Activated naive CD8-positive, alpha-beta T cell treated with anti-CD3 and anti-CD28 coated beads, Interleukin-2, amount 50 U/mL, for 24 hours (primary cell): ENCODE measurements at regions not wholly inside any gene's neighbourhood (a gene's known extent, or its start where the extent isn't known, plus 50 kb on each side); places are given as distances from the start of the nearest gene placed in this dataset.
"Not testable (repeated sequence)": the region's sequence is repeated elsewhere in the genome, so short reads cannot be mapped to it uniquely, and the experiment has no call there.

Experiments
- ATAC-seq: fragments of 150-1000 bp; cut with Tn5 transposase; one replicate; pipeline ENCODE4 v1.10.0; 2021
- DNase-seq: peaks from one replicate; pipeline ENCODE4 v3.0.0; 2021
- H3K27ac Mint-ChIP-seq: one replicate; pipeline ENCODE4 v1.8.0; 2021; ENCODE audit warnings: mild to moderate bottlenecking, mixed read lengths
- H3K27me3 Mint-ChIP-seq: one replicate; pipeline ENCODE4 v1.8.0; 2021; ENCODE audit warnings: mixed read lengths
- H3K36me3 Mint-ChIP-seq: one replicate; pipeline ENCODE4 v1.8.0; 2021; ENCODE audit warnings: low read depth, mixed read lengths
- H3K4me1 Mint-ChIP-seq: one replicate; pipeline ENCODE4 v1.8.0; 2021; ENCODE audit warnings: mixed read lengths
- H3K4me3 Mint-ChIP-seq: one replicate; pipeline ENCODE4 v1.8.0; 2021; ENCODE audit warnings: mild to moderate bottlenecking, moderate library complexity, mixed read lengths
- H3K9me3 Mint-ChIP-seq: one replicate; pipeline ENCODE4 v1.8.0; 2021; ENCODE audit warnings: mixed read lengths

DNA sequence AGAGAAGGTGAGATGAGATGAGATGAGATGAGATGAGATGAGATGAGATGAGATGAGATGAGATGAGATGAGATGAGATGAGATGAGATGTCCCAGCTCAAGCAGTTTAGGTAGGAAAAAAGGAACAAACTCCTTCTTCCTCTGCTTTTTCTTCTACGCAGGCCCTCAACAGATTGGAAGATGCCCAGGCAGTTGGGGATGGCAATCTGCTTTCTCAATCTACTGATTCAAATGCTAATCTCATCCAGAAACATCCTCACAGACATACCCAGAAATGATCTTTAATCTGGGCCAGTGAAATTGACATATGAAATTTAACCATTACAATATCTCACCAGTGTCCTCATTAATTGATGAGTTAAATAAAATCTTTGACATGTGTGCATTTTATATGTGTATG, 370.3 kb upstream of the SLC7A11 start:
- ATAC-seq (no peak), DNase-seq (no peak)
- H3K27ac Mint-ChIP-seq = no peak overlapping the region
- peaks cover 3% of the 10 kb centered on the region for H3K27me3 Mint-ChIP-seq
- H3K36me3 Mint-ChIP-seq = no peaks in the 10 kb centered on the region
- H3K4me1 Mint-ChIP-seq = no peaks in the 10 kb centered on the region
- no peaks in the 10 kb centered on the region for H3K9me3 Mint-ChIP-seq
- no peak overlapping the region for H3K4me3 Mint-ChIP-seq

GRCh38 chr4:138611721-138612120, 369.6 kb upstream of the SLC7A11 start:
- H3K4me3 Mint-ChIP-seq = no peak overlapping the region
- no peaks in the 10 kb centered on the region for H3K36me3 Mint-ChIP-seq
- peaks cover 3% of the 10 kb centered on the region for H3K27me3 Mint-ChIP-seq
- H3K27ac Mint-ChIP-seq = no peak overlapping the region
- no peak for ATAC-seq
- H3K9me3 Mint-ChIP-seq = no peaks in the 10 kb centered on the region
- H3K4me1 Mint-ChIP-seq = no peaks in the 10 kb centered on the region
- no peak for DNase-seq

- ATAC-seq = no peak
- Mint-ChIP-seq H3K4me1 (no peaks in the 10 kb centered on the region), H3K9me3 (no peaks in the 10 kb centered on the region), H3K36me3 (no peaks in the 10 kb centered on the region), H3K4me3 (no peak overlapping the region), H3K27me3 (peaks cover 3% of the 10 kb centered on the region), H3K27ac (no peak overlapping the region)
- no peak for DNase-seq
Measured at GRCh38 chr4:138611017-138611416, 368.9 kb upstream of the SLC7A11 start.

DNA sequence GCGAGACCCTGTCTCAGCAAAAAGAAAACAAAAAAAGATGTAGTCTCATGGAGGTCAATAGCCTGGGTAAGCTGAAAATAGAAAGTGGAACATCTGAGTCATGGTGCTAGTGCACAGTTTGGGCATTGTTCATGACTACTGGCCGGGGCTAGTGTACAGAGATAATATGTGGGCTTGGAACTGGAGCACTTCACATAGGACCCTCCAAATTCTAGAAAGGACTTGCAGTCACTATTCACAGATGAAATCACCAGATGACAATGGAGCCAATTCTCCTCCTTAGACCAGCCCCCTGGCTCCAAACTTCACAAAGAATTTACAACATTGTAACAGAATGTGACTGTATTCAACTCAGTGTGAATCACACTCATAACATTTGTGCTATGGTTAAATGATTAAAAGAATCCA, 367.8 kb upstream of the SLC7A11 start:
- ATAC-seq = no peak
- Mint-ChIP-seq H3K4me1 (no peaks in the 10 kb centered on the region), H3K4me3 (no peak overlapping the region), H3K27me3 (peaks cover 3% of the 10 kb centered on the region), H3K36me3 (no peaks in the 10 kb centered on the region), H3K27ac (no peak overlapping the region), H3K9me3 (no peaks in the 10 kb centered on the region)
- no peak for DNase-seq

- no peak overlapping the region for H3K4me3 Mint-ChIP-seq
- no peaks in the 10 kb centered on the region for H3K9me3 Mint-ChIP-seq
- H3K4me1 Mint-ChIP-seq = no peaks in the 10 kb centered on the region
- ATAC-seq (no peak), DNase-seq (no peak)
- peaks cover 2% of the 10 kb centered on the region for H3K27me3 Mint-ChIP-seq
- H3K27ac Mint-ChIP-seq = no peak overlapping the region
- H3K36me3 Mint-ChIP-seq = no peaks in the 10 kb centered on the region
Measured at GRCh38 chr4:138604556-138604955, 362.4 kb upstream of the SLC7A11 start.

GRCh38 chr4:138602664-138603063, 360.5 kb upstream of the SLC7A11 start:
- no peaks in the 10 kb centered on the region for H3K27me3 Mint-ChIP-seq
- no peak for ATAC-seq
- no peaks in the 10 kb centered on the region for H3K36me3 Mint-ChIP-seq
- H3K4me1 Mint-ChIP-seq = no peaks in the 10 kb centered on the region
- no peak overlapping the region for H3K4me3 Mint-ChIP-seq
- no peak for DNase-seq
- H3K27ac Mint-ChIP-seq = no peak overlapping the region
- no peaks in the 10 kb centered on the region for H3K9me3 Mint-ChIP-seq

- Mint-ChIP-seq H3K36me3 (no peaks in the 10 kb centered on the region), H3K4me1 (no peaks in the 10 kb centered on the region), H3K27me3 (no peaks in the 10 kb centered on the region), H3K4me3 (no peak overlapping the region), H3K9me3 (no peaks in the 10 kb centered on the region), H3K27ac (no peak overlapping the region)
- ATAC-seq = no peak
- no peak for DNase-seq
Measured at GRCh38 chr4:138599965-138600364, 357.8 kb upstream of the SLC7A11 start.

DNA sequence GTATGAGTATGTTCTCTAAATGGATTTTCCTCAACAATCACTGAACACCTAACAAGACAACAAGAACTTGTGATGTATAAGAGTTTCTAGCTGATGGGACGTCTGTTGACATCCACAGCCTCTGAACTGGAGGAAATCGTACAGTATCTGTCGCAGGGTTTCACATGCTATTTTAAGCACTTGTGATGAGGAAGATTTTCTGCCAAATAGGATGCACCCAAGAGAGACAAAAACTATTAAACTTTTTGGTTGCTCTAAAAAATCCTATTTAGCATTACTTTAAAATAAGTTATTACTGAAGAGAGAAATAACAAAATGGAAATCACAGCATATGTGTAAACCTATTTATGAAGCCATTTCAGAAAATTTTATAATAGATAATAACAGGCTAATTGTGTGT, 356.1 kb upstream of the SLC7A11 start:
- DNase-seq = no peak
- no peaks in the 10 kb centered on the region for H3K9me3 Mint-ChIP-seq
- H3K4me1 Mint-ChIP-seq = no peaks in the 10 kb centered on the region
- no peak for ATAC-seq
- no peaks in the 10 kb centered on the region for H3K36me3 Mint-ChIP-seq
- H3K27me3 Mint-ChIP-seq = no peaks in the 10 kb centered on the region
- no peak overlapping the region for H3K4me3 Mint-ChIP-seq
- H3K27ac Mint-ChIP-seq = no peak overlapping the region

GRCh38 chr4:138596896-138597295, 354.7 kb upstream of the SLC7A11 start:
- Mint-ChIP-seq H3K4me3 (no peak overlapping the region), H3K4me1 (no peaks in the 10 kb centered on the region), H3K27me3 (no peaks in the 10 kb centered on the region), H3K9me3 (no peaks in the 10 kb centered on the region), H3K27ac (no peak overlapping the region), H3K36me3 (no peaks in the 10 kb centered on the region)
- DNase-seq = no peak
- ATAC-seq = no peak

- DNase-seq = no peak
- no peak overlapping the region for H3K4me3 Mint-ChIP-seq
- no peaks in the 10 kb centered on the region for H3K36me3 Mint-ChIP-seq
- H3K4me1 Mint-ChIP-seq = no peaks in the 10 kb centered on the region
- ATAC-seq = no peak
- H3K27ac Mint-ChIP-seq = no peak overlapping the region
- H3K9me3 Mint-ChIP-seq = no peaks in the 10 kb centered on the region
- H3K27me3 Mint-ChIP-seq = no peaks in the 10 kb centered on the region
Measured at GRCh38 chr4:138595731-138596460, 353.7 kb upstream of the SLC7A11 start.

- no peak for DNase-seq
Measured at GRCh38 chr4:138595171-138595570, 353.0 kb upstream of the SLC7A11 start.

GRCh38 chr4:138592796-138593195, 350.6 kb upstream of the SLC7A11 start:
- Mint-ChIP-seq H3K36me3 (no peaks in the 10 kb centered on the region), H3K9me3 (no peaks in the 10 kb centered on the region), H3K27me3 (no peaks in the 10 kb centered on the region), H3K4me1 (no peaks in the 10 kb centered on the region), H3K4me3 (no peak overlapping the region), H3K27ac (no peak overlapping the region)
- DNase-seq = no peak
- no peak for ATAC-seq

More at GRCh38 chr4:138595171-138595570, 353.0 kb upstream of the SLC7A11 start:
- no peak for ATAC-seq
- Mint-ChIP-seq H3K4me3 (no peak overlapping the region), H3K27ac (no peak overlapping the region), H3K4me1 (no peaks in the 10 kb centered on the region), H3K9me3 (no peaks in the 10 kb centered on the region), H3K36me3 (no peaks in the 10 kb centered on the region), H3K27me3 (no peaks in the 10 kb centered on the region)

DNA sequence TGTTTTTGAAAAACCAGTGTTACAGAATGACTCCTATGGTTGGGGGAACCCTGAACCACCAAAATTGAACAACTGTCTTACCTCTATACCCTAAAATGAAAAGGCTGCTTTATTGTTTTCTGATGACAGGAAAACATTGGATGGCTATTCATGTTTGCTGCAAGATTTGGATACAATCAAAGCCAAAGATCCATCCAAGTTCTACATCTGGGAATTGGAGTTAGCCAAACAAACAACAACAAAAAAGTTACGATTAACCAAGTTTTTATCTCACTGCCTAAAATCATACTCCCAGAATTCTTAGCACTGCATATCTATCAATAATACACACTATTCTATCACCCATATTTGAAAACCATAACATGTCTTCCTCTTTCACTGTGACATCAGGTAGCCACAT, 349.7 kb upstream of the SLC7A11 start:
- Mint-ChIP-seq H3K4me3 (no peak overlapping the region), H3K36me3 (no peaks in the 10 kb centered on the region), H3K27me3 (no peaks in the 10 kb centered on the region), H3K4me1 (no peaks in the 10 kb centered on the region), H3K9me3 (no peaks in the 10 kb centered on the region), H3K27ac (no peak overlapping the region)
- no peak for DNase-seq
- no peak for ATAC-seq

DNA sequence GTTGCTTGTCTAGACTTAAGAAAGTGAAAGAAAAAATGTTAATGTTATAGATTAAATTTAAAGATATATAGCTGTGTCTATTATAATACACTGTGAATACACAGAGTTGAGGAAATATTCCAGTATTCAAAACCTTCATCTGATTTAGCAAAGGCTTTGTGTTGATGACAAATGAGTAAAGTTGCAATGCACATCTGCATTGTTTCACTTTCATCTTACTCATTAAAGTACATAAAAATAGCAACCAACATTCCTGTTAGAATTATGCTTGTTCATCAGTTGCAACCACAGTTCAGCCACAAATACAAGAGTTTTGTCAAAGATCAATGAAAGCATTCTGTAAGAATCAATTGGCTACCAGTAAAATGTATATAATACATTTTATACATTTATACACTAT, 346.4 kb upstream of the SLC7A11 start:
- Mint-ChIP-seq H3K27ac (no peak overlapping the region), H3K27me3 (no peaks in the 10 kb centered on the region), H3K36me3 (no peaks in the 10 kb centered on the region), H3K4me1 (no peaks in the 10 kb centered on the region), H3K4me3 (no peak overlapping the region), H3K9me3 (peaks cover 4% of the 10 kb centered on the region)
- DNase-seq (no peak), ATAC-seq (no peak)

DNA sequence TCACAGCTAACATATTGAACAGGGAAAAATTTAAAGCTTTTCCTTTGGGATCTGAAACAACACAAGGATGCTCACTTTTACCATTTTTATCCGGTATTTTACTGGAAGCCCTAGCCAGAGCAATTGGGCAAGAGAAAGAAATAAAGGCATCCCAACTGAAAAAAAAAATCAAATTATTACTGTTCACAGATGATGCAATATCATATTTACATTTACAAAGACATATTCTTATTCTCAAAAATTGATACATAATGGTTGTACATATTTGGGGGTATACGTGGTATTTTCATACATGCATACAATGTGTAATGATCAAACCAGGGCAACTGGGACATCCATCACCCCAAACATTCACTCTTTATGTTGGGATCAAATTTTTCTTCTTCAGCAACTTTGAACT, 337.0 kb upstream of the SLC7A11 start:
- Mint-ChIP-seq H3K9me3 (peaks cover 29% of the 10 kb centered on the region), H3K36me3 (no peaks in the 10 kb centered on the region), H3K27ac (no peak overlapping the region), H3K27me3 (no peaks in the 10 kb centered on the region), H3K4me3 (no peak overlapping the region), H3K4me1 (no peaks in the 10 kb centered on the region)
- DNase-seq = no peak
- no peak for ATAC-seq

DNA sequence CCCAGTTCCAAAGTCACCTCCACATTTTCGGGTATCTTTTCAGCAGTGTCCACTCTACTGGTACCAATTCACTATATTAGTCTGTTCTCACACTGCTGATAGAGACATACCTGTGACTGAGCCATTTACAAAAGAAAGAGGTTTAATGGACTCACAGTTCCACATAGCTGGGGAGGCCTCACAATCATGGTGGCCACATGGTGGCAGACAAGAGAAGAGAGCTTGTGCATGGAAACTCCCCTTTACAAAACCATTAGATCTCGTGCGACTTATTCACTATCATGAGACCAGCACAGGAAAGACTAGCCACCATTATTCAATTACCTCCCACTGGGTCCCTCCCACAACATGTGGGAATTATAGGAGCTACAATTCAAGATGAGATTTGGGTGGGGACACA, 335.7 kb upstream of the SLC7A11 start:
- not testable (repeated sequence) for H3K27me3 Mint-ChIP-seq, H3K27ac Mint-ChIP-seq, H3K4me3 Mint-ChIP-seq, H3K36me3 Mint-ChIP-seq, ATAC-seq, DNase-seq, H3K4me1 Mint-ChIP-seq
- H3K9me3 Mint-ChIP-seq = peaks cover 29% of the 10 kb centered on the region
